ENCODE measurements at regions not wholly inside any gene's neighbourhood (a gene's known extent, or its start where the extent isn't known, plus 50 kb on each side); places are given as distances from the start of the nearest gene placed in this dataset.

DNA sequence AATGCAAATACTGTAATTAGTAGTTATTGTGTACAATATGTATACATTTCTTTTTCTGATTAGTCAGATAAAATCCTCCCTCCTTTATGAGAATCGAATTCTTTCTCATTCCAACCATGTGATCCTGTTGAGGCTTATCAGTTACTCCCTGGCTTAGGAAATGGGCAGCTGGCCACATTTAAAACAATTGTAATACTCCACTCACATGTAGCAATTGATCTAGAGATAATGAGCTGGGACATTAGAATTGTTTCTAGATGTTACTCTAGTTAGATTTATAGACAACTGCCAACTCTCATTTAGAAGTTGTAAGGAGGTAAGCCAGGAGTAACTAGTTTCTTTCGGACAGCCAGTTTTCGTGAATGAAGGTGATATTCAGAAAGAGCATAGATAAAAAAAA is 859.3 kb upstream of the AADAT start:
- Histone ChIP-seq H3K27me3 (ENCODE audit: insufficient read depth, poor library complexity, severe bottlenecking) (no peaks in the 10 kb centered on the region), H3K4me3 (replicated peaks; ENCODE audit: insufficient read depth, low read length) (no peak overlapping the region), H3K27ac (replicated peaks) (no peak overlapping the region)
- no peak for DNase-seq (ENCODE audit: low read depth in 1 of 2, low spot score in 1 of 2)
- TF ChIP-seq, protein P1, sequence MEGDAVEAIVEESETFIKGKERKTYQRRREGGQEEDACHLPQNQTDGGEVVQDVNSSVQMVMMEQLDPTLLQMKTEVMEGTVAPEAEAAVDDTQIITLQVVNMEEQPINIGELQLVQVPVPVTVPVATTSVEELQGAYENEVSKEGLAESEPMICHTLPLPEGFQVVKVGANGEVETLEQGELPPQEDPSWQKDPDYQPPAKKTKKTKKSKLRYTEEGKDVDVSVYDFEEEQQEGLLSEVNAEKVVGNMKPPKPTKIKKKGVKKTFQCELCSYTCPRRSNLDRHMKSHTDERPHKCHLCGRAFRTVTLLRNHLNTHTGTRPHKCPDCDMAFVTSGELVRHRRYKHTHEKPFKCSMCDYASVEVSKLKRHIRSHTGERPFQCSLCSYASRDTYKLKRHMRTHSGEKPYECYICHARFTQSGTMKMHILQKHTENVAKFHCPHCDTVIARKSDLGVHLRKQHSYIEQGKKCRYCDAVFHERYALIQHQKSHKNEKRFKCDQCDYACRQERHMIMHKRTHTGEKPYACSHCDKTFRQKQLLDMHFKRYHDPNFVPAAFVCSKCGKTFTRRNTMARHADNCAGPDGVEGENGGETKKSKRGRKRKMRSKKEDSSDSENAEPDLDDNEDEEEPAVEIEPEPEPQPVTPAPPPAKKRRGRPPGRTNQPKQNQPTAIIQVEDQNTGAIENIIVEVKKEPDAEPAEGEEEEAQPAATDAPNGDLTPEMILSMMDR (IDR thresholded peaks at IDR 0.05; ENCODE audit: insufficient read depth, low read length): no peak
- TF ChIP-seq, protein P2, sequence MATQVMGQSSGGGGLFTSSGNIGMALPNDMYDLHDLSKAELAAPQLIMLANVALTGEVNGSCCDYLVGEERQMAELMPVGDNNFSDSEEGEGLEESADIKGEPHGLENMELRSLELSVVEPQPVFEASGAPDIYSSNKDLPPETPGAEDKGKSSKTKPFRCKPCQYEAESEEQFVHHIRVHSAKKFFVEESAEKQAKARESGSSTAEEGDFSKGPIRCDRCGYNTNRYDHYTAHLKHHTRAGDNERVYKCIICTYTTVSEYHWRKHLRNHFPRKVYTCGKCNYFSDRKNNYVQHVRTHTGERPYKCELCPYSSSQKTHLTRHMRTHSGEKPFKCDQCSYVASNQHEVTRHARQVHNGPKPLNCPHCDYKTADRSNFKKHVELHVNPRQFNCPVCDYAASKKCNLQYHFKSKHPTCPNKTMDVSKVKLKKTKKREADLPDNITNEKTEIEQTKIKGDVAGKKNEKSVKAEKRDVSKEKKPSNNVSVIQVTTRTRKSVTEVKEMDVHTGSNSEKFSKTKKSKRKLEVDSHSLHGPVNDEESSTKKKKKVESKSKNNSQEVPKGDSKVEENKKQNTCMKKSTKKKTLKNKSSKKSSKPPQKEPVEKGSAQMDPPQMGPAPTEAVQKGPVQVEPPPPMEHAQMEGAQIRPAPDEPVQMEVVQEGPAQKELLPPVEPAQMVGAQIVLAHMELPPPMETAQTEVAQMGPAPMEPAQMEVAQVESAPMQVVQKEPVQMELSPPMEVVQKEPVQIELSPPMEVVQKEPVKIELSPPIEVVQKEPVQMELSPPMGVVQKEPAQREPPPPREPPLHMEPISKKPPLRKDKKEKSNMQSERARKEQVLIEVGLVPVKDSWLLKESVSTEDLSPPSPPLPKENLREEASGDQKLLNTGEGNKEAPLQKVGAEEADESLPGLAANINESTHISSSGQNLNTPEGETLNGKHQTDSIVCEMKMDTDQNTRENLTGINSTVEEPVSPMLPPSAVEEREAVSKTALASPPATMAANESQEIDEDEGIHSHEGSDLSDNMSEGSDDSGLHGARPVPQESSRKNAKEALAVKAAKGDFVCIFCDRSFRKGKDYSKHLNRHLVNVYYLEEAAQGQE (IDR thresholded peaks at IDR 0.05; ENCODE audit: insufficient replicate concordance, low read depth): no peak

DNA sequence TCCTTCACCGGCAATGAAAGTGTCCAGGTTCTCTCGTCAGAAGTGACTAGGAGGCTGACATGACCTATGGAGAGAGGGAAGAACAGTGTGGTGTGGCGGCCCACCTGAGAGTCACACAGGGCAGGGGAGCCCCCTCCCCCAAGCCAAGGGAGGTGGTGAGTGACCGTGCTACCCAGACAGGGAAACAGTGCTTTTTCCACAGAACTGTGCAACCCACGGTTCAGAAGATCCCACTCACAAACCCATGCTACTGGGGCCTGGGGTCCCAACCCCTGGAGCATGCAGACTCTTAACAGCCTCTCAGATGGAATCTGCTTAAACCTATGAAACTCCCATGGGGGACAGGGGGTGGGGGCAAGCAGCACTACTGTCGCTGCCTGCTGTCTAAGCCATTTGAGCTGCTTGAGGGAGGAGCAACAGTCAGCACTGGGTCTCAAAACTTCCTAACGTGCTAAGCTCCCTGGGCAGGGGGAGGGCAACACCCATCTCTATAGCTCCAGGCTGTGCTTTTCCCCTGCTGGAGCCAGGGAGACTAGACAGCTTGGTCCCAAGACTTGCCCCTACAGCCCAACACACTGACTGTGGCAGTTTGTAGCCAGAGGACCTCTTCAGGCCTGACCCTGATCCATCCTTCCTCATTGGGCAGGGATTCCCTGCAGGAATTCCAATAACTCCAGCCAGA is 850.4 kb upstream of the AADAT start:
- no peak overlapping the region for H3K4me3 ChIP-seq (replicated peaks; ENCODE audit: insufficient read depth, low read length)
- TF ChIP-seq GABPA (IDR thresholded peaks at IDR 0.05; ENCODE audit: low read depth) (no peak), POLR2AphosphoS5 (IDR thresholded peaks at IDR 0.05; ENCODE audit: low read depth) (no peak), SPI1 (IDR thresholded peaks at IDR 0.05; ENCODE audit: borderline replicate concordance, low read depth) (no peak)

DNA sequence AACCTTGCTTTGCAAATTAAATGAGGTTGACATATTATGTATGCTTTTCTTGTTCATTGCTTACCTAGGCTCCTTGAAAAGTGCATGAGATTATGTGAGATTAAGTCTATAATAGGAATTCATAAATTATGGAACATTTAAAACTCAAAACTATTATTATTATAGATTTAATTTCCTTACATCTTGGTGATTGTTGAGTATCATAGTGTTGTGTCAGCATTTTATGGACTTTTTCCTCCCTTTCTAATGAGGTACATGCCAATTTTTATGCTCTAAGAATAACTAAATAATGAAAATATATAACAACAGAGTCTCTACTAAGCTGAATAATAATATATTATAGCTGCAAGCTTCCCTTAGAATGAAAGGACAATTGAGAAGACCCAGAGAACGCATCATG is 848.8 kb upstream of the AADAT start:
- TF ChIP-seq, protein P1 (IDR thresholded peaks at IDR 0.05; ENCODE audit: insufficient read depth, low read length): no peak
- TF ChIP-seq POLR2AphosphoS5 (IDR thresholded peaks at IDR 0.05; ENCODE audit: low read depth) (no peak), GABPA (IDR thresholded peaks at IDR 0.05; ENCODE audit: low read depth) (no peak), SPI1 (IDR thresholded peaks at IDR 0.05; ENCODE audit: borderline replicate concordance, low read depth) (no peak)
- H3K27ac ChIP-seq (replicated peaks): no peak overlapping the region
- no peak overlapping the region for H3K4me3 ChIP-seq (replicated peaks; ENCODE audit: insufficient read depth, low read length)
- DNase-seq (ENCODE audit: low read depth in 1 of 2, low spot score in 1 of 2): no peak
- no peaks in the 10 kb centered on the region for H3K27me3 ChIP-seq (ENCODE audit: insufficient read depth, poor library complexity, severe bottlenecking)

More for the DNA sequence above, 850.4 kb upstream of the AADAT start:
- no peaks in the 10 kb centered on the region for H3K27me3 ChIP-seq (ENCODE audit: insufficient read depth, poor library complexity, severe bottlenecking)
- no peak for DNase-seq (ENCODE audit: low read depth in 1 of 2, low spot score in 1 of 2)
- H3K27ac ChIP-seq (replicated peaks): no peak overlapping the region

DNA sequence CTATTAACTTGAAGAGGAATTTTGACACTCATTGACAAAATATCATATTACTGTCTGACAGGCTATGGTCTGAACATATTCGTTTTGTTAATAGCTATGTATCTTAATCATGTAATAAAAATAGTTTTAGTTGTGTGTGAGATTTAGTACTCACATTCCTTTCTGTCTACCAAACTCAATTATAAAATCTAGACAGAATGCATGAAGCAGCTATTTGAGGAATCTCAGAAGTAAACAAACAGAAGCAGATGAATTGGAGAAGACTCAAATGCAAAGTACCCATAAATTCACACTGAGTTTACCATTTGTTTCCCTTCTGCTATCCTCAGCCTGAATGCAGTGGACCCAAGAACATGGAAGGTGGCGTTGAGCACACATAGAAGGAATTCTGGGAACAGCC is 841.6 kb upstream of the AADAT start:
- Histone ChIP-seq H3K27me3 (ENCODE audit: insufficient read depth, poor library complexity, severe bottlenecking) (no peaks in the 10 kb centered on the region), H3K4me3 (replicated peaks; ENCODE audit: insufficient read depth, low read length) (no peak overlapping the region), H3K27ac (replicated peaks) (no peak overlapping the region)
- DNase-seq (ENCODE audit: low read depth in 1 of 2, low spot score in 1 of 2): no peak
- TF ChIP-seq, protein P1 (IDR thresholded peaks at IDR 0.05; ENCODE audit: insufficient read depth, low read length): no peak
- no peak for TF ChIP-seq GABPA (IDR thresholded peaks at IDR 0.05; ENCODE audit: low read depth)
- no peak for TF ChIP-seq SPI1 (IDR thresholded peaks at IDR 0.05; ENCODE audit: borderline replicate concordance, low read depth)
- no peak for TF ChIP-seq POLR2AphosphoS5 (IDR thresholded peaks at IDR 0.05; ENCODE audit: low read depth)
- TF ChIP-seq, protein P2 (IDR thresholded peaks at IDR 0.05; ENCODE audit: insufficient replicate concordance, low read depth): no peak

Data from HL-60 (cell line).